Fibroblast of pulmonary artery (primary cell): ENCODE measurements at regions not wholly inside any gene's neighbourhood (a gene's known extent, or its start where the extent isn't known, plus 50 kb on each side); places are given as distances from the start of the nearest gene placed in this dataset.

Experiments used
- DNase-seq: peaks from one replicate; pipeline ENCODE4 v3.0.0-alpha.2; 2010; ENCODE audit warnings: low read depth
- H3K4me3 ChIP-seq: replicated peaks from 2 replicates; pipeline ENCODE4 v1.5.1; 2011; ENCODE audit warnings: low read depth, mild to moderate bottlenecking, control low read depth, low read length, moderate library complexity
- CTCF ChIP-seq: IDR thresholded peaks from 2 replicates; pipeline ENCODE4 v1.5.1; 2011; ENCODE audit warnings: mild to moderate bottlenecking, control low read depth, low read length, inconsistent platforms; ENCODE audit errors: missing control alignments

- no peak for DNase-seq
- H3K4me3 ChIP-seq, result no peak overlapping the region
- TF ChIP-seq CTCF, result no peak
Observed at GRCh38 chr2:39949131-39949530, 170.1 kb upstream of the THUMPD2 start.

GRCh38 chr2:39948016-39948719 is 169.1 kb upstream of the THUMPD2 start:
- TF ChIP-seq CTCF, result no peak
- H3K4me3 ChIP-seq, result no peak overlapping the region
- peak; percentile 5 for DNase-seq

- no peak for TF ChIP-seq CTCF
- no peak for DNase-seq
- H3K4me3 ChIP-seq, result no peak overlapping the region
Observed at GRCh38 chr2:39947294-39948015, 168.4 kb upstream of the THUMPD2 start.

- H3K4me3 ChIP-seq, result no peak overlapping the region
- DNase-seq, result peak; percentile 39
- TF ChIP-seq CTCF, result no peak
Observed at GRCh38 chr2:39942950-39943349, 163.9 kb upstream of the THUMPD2 start.

- DNase-seq, result peak; percentile 39
- TF ChIP-seq CTCF, result no peak
- H3K4me3 ChIP-seq, result no peak overlapping the region
Observed at GRCh38 chr2:39938035-39938835, 159.2 kb upstream of the THUMPD2 start.

- no peak for DNase-seq
- TF ChIP-seq CTCF, result no peak
- H3K4me3 ChIP-seq, result no peak overlapping the region
Observed at GRCh38 chr2:39937621-39938020, 158.6 kb upstream of the THUMPD2 start.
